IMR-90 (cell line): ENCODE measurements at regions not wholly inside any gene's neighbourhood (a gene's known extent, or its start where the extent isn't known, plus 50 kb on each side); places are given as distances from the start of the nearest gene placed in this dataset.

Experiments
- ATAC-seq: fragments of 200-7000 bp; cut with Tn5 transposase; 2 replicates; pipeline ENCODE4 v1.9.1; 2020; ENCODE audit warnings: low read depth, mild to moderate bottlenecking, moderate library complexity
- BruUV-seq: library from RNA; stranded (reverse); fragments of 400-500 nt; replicated peaks from 2 replicates; lab custom pipeline; 2021; lab: Mats Ljungman, UMichigan
- CTCF ChIA-PET: fragments of 300-600 bp; formaldehyde crosslinking; extraction: SDS; loops from one replicate; lab custom pipeline; 2021; ENCODE audit warnings: antibody characterized with exemption; lab: Yijun Ruan, JAX
- POLR2A ChIA-PET: fragments of 300-600 bp; sonication (Branson Sonifier 250); formaldehyde crosslinking; loops from one replicate; lab custom pipeline; 2022; ENCODE audit warnings: antibody characterized with exemption; ENCODE audit not compliant: unreplicated experiment; lab: Charles Lee
- DNase-seq: peaks from one replicate; pipeline ENCODE4 v3.0.0; 2013
- H2AFZ ChIP-seq: replicated peaks from 2 replicates; pipeline ENCODE3; 2013; ENCODE audit warnings: low read length, mild to moderate bottlenecking; ENCODE audit not compliant: poor library complexity
- H2AK5ac ChIP-seq: 2 replicates; pipeline ENCODE4 v1.6.1; 2013; ENCODE audit warnings: low read depth, low read length, inconsistent platforms
- H2AK9ac ChIP-seq: replicated peaks from 2 replicates; pipeline ENCODE3; 2013; ENCODE audit warnings: mild to moderate bottlenecking, low read depth, low read length, moderate library complexity; ENCODE audit not compliant: poor library complexity
- H2BK120ac ChIP-seq: 2 replicates; pipeline ENCODE4 v1.6.1; 2013; ENCODE audit warnings: low read depth, low read length, inconsistent platforms
- H2BK15ac ChIP-seq: 3 replicates; pipeline ENCODE4 v1.6.1; 2013; ENCODE audit warnings: low read depth, low read length, inconsistent platforms
- H2BK20ac ChIP-seq: 2 replicates; pipeline ENCODE4 v1.6.1; 2013; ENCODE audit warnings: low read depth, mild to moderate bottlenecking, inconsistent platforms, low read length, moderate library complexity
- H2BK5ac ChIP-seq: 2 replicates; pipeline ENCODE4 v1.6.1; 2013; ENCODE audit warnings: mild to moderate bottlenecking, low read depth, low read length, inconsistent platforms; ENCODE audit not compliant: poor library complexity, severe bottlenecking
- H3K14ac ChIP-seq: replicated peaks from 2 replicates; pipeline ENCODE4 v1.6.1; 2013; ENCODE audit warnings: low read depth, low read length, inconsistent platforms
- H3K18ac ChIP-seq: 2 replicates; pipeline ENCODE4 v1.6.1; 2013; ENCODE audit warnings: low read depth, low read length, control low read depth
- H3K23ac ChIP-seq: 2 replicates; pipeline ENCODE4 v1.6.1; 2013; ENCODE audit warnings: low read depth, low read length, inconsistent platforms
- H3K27ac ChIP-seq: 2 replicates; pipeline ENCODE4 v1.5.1; 2013; ENCODE audit warnings: mild to moderate bottlenecking, control low read depth, low read length; ENCODE audit not compliant: insufficient read depth
- H3K27me3 ChIP-seq: 2 replicates; pipeline ENCODE4 v1.6.1; 2013; ENCODE audit warnings: low read length; ENCODE audit not compliant: control insufficient read depth, insufficient read depth
- H3K36me3 ChIP-seq: 2 replicates; pipeline ENCODE4 v1.6.1; 2013; ENCODE audit warnings: low read length, mixed read lengths; ENCODE audit not compliant: control insufficient read depth, insufficient read depth
- H3K4ac ChIP-seq: 2 replicates; pipeline ENCODE4 v1.6.1; 2013; ENCODE audit warnings: low read depth, low read length, inconsistent platforms
- H3K4me1 ChIP-seq: 2 replicates; pipeline ENCODE4 v1.6.1; 2013; ENCODE audit warnings: low read length, mixed read lengths; ENCODE audit not compliant: control insufficient read depth, insufficient read depth
- H3K4me2 ChIP-seq: 2 replicates; pipeline ENCODE4 v1.6.1; 2013; ENCODE audit warnings: low read depth, mild to moderate bottlenecking, control low read depth, low read length, moderate library complexity
- H3K4me3 ChIP-seq: 2 replicates; pipeline ENCODE4 v1.5.1; 2013; ENCODE audit warnings: low read depth, mild to moderate bottlenecking, control low read depth, low read length, moderate library complexity; ENCODE audit not compliant: insufficient read depth
- H3K56ac ChIP-seq: 2 replicates; pipeline ENCODE4 v1.6.1; 2013; ENCODE audit warnings: low read length, inconsistent platforms; ENCODE audit not compliant: insufficient read depth; ENCODE audit errors: extremely low read depth
- H3K79me1 ChIP-seq, 2 experiments: 2 replicates each; pipeline ENCODE4 v1.6.1; 2013; ENCODE audit warnings: low read length in 2 of 2, inconsistent platforms in 1 of 2, low read depth in 1 of 2
- H3K9ac ChIP-seq: 2 replicates; pipeline ENCODE4 v1.6.1; 2013; ENCODE audit warnings: low read depth, low read length, control low read depth
- H3K9me1 ChIP-seq: 2 replicates; pipeline ENCODE4 v1.6.1; 2013; ENCODE audit warnings: low read length, inconsistent platforms; ENCODE audit not compliant: insufficient read depth
- H3K9me3 ChIP-seq: 2 replicates; pipeline ENCODE4 v1.6.1; 2013; ENCODE audit warnings: low read length; ENCODE audit not compliant: control insufficient read depth, insufficient read depth
- H4K20me1 ChIP-seq: 2 replicates; pipeline ENCODE4 v1.6.1; 2013; ENCODE audit warnings: low read length, inconsistent platforms; ENCODE audit not compliant: insufficient read depth
- H4K5ac ChIP-seq: 2 replicates; pipeline ENCODE4 v1.6.1; 2013; ENCODE audit warnings: mild to moderate bottlenecking, low read depth, low read length, control low read depth
- H4K8ac ChIP-seq, 2 experiments: 2 replicates each; pipeline ENCODE4 v1.6.1; 2013; ENCODE audit warnings: low read depth in 2 of 2, low read length in 2 of 2, control low read depth in 1 of 2, inconsistent platforms in 1 of 2
- H4K91ac ChIP-seq: 2 replicates; pipeline ENCODE4 v1.6.1; 2013; ENCODE audit warnings: low read depth, low read length, inconsistent platforms; ENCODE audit not compliant: insufficient read depth
- BHLHE40 ChIP-seq: fragments of 150-350 bp; IDR thresholded peaks from 2 replicates; pipeline ENCODE4 v1.6.1; 2016; ENCODE audit warnings: mild to moderate bottlenecking, low read depth, low read length
- CEBPB ChIP-seq: IDR thresholded peaks from 2 replicates; pipeline ENCODE4 v1.6.1; 2012; ENCODE audit warnings: low read depth, low read length, improper control_type of control experiment
- CHD1 ChIP-seq: IDR thresholded peaks from 2 replicates; pipeline ENCODE4 v1.6.1; 2012; ENCODE audit warnings: low read depth, low read length, improper control_type of control experiment
- FOS ChIP-seq: fragments of 150-350 bp; IDR thresholded peaks from 2 replicates; pipeline ENCODE4 v1.6.1; 2016; ENCODE audit warnings: low read depth, low read length
- MAFK ChIP-seq: IDR thresholded peaks from 2 replicates; pipeline ENCODE4 v1.6.1; 2012; ENCODE audit warnings: low read depth, low read length, improper control_type of control experiment
- MAZ ChIP-seq: IDR thresholded peaks from 2 replicates; pipeline ENCODE4 v1.6.1; 2012; ENCODE audit warnings: low read depth, mild to moderate bottlenecking, low read length, improper control_type of control experiment, moderate library complexity, borderline replicate concordance
- MXI1 ChIP-seq: IDR thresholded peaks from 2 replicates; pipeline ENCODE4 v1.6.1; 2012; ENCODE audit warnings: low read depth, mild to moderate bottlenecking, low read length, moderate library complexity, borderline replicate concordance
- NFE2L2 ChIP-seq: fragments of 150-350 bp; IDR thresholded peaks from 2 replicates; pipeline ENCODE4 v1.6.1; 2016; ENCODE audit warnings: low read depth, mild to moderate bottlenecking, low read length
- POLR2A ChIP-seq: IDR thresholded peaks from 2 replicates; pipeline ENCODE4 v1.6.1; 2012; ENCODE audit warnings: mild to moderate bottlenecking, low read depth, low read length
- RAD21 ChIP-seq: IDR thresholded peaks from 2 replicates; pipeline ENCODE4 v1.6.1; 2012; ENCODE audit warnings: low read length, improper control_type of control experiment
- RCOR1 ChIP-seq: IDR thresholded peaks from 2 replicates; pipeline ENCODE4 v1.6.1; 2012; ENCODE audit warnings: mild to moderate bottlenecking, low read length, improper control_type of control experiment; ENCODE audit not compliant: insufficient replicate concordance
- RFX5 ChIP-seq: IDR thresholded peaks from 2 replicates; pipeline ENCODE4 v1.8.0; 2012; ENCODE audit warnings: low read depth, mild to moderate bottlenecking, low read length, moderate library complexity
- SMC3 ChIP-seq: fragments of 150-350 bp; IDR thresholded peaks from 2 replicates; pipeline ENCODE4 v1.6.1; 2016; ENCODE audit warnings: low read depth, mild to moderate bottlenecking, antibody characterized with exemption, low read length, moderate library complexity
- WGBS, 2 experiments: methylation state at CpG; one replicate each; pipeline versions ENCODE4 v1.1.5 to v1.1.7; 2013; ENCODE audit warnings: missing lambda C conversion rate in 2 of 2; ENCODE audit not compliant: insufficient read length in 1 of 2; ENCODE audit errors: extremely low coverage in 2 of 2; 5-methylcytosine and 5-hydroxymethylcytosine counted together
- dilution Hi-C: fragments of 300-500 bp; cut with HindIII; formaldehyde crosslinking; loops from one replicate; pipeline ENCODE4 v1.14.3; 2018; ENCODE audit warnings: low sequenced_read_pairs; ENCODE audit not compliant: unreplicated experiment
- in situ Hi-C: fragments of 300-500 bp; cut with MboI; formaldehyde crosslinking; loops from 3 replicates; pipeline ENCODE4 v1.14.3; 2019; ENCODE audit warnings: low sequenced_read_pairs, inconsistent platforms, mixed read lengths
- intact Hi-C: fragments of 100-400 bp; cut with micrococcal nuclease; formaldehyde crosslinking; loops from 2 replicates; pipeline ENCODE4 v1.10.0; 2022
- TF ChIP-seq, protein P1 (sequence below): fragments of 150-350 bp; IDR thresholded peaks from 2 replicates; pipeline ENCODE4 v1.6.1; 2016; ENCODE audit warnings: low read depth, mild to moderate bottlenecking, low read length, moderate library complexity, borderline replicate concordance
- TF ChIP-seq, protein P2 (sequence below): fragments of 150-350 bp; IDR thresholded peaks from 2 replicates; pipeline ENCODE4 v1.6.1; 2017; ENCODE audit warnings: mild to moderate bottlenecking, antibody characterized with exemption, low read length, low read depth
- TF ChIP-seq, protein P3 (sequence below): conservative IDR thresholded peaks from 2 replicates; pipeline ENCODE4 v1.5.1; 2012; ENCODE audit warnings: mild to moderate bottlenecking, low read depth, low read length, improper control_type of control experiment

DNA sequence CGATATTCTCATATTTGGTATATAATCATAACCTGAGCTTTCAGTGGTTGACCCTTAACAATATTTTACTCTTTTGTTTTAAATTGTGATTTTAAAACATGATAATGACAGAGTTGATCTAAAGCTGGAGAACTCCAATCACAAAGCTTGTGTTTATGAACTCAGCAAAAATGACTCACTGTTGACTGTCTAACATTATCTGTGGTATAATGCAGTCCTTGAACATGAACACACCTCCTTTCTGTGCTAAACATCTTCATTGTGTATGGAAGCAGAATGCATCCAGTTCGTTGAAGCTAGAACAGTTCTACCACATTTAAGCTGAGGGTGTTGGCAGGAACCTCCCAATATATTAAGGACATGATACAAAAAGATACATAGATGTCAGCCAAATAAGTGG is 1030.2 kb upstream of the SEMA6A start:
- H3K4me3 ChIP-seq = no peak overlapping the region
- H3K18ac ChIP-seq = no peak overlapping the region
- no peak overlapping the region for H3K14ac ChIP-seq
- no peak overlapping the region for H2BK15ac ChIP-seq
- H3K23ac ChIP-seq = no peak overlapping the region
- H3K56ac ChIP-seq = no peak overlapping the region
- no peak overlapping the region for H3K4ac ChIP-seq
- no TSS peak for BruUV-seq
- no CpG with 5 or more reads among the region's 2 CpGs for WGBS, 2 experiments
- no peaks in the 10 kb centered on the region for H3K79me1 ChIP-seq
- H2AFZ ChIP-seq = no peak overlapping the region
- no peak overlapping the region for H2BK20ac ChIP-seq
- in situ Hi-C loops = no loop called here
- CTCF ChIA-PET = interaction anchor here (1.1 kb wide), 1 partner anchor 10 kb away, joined by 3 read pairs; no protein-coding TSS in a partner anchor
- no peak overlapping the region for H2AK9ac ChIP-seq
- H2BK120ac ChIP-seq = no peak overlapping the region
- ATAC-seq = peak; percentile 62
- H2BK5ac ChIP-seq = no peak overlapping the region
- no peak overlapping the region for H3K27ac ChIP-seq
- dilution Hi-C loops = no loop called here
- no peak overlapping the region for H3K9ac ChIP-seq
- TF ChIP-seq RFX5 (no peak), BHLHE40 (no peak), MAFK (no peak), POLR2A (no peak), MAZ (no peak), NFE2L2 (no peak), SMC3 (no peak), FOS (no peak), CEBPB (no peak), RCOR1 (no peak), RAD21 (no peak), CHD1 (no peak), MXI1 (no peak)
- TF ChIP-seq, protein P1, sequence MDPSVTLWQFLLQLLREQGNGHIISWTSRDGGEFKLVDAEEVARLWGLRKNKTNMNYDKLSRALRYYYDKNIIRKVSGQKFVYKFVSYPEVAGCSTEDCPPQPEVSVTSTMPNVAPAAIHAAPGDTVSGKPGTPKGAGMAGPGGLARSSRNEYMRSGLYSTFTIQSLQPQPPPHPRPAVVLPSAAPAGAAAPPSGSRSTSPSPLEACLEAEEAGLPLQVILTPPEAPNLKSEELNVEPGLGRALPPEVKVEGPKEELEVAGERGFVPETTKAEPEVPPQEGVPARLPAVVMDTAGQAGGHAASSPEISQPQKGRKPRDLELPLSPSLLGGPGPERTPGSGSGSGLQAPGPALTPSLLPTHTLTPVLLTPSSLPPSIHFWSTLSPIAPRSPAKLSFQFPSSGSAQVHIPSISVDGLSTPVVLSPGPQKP = no peak
- TF ChIP-seq, protein P2, sequence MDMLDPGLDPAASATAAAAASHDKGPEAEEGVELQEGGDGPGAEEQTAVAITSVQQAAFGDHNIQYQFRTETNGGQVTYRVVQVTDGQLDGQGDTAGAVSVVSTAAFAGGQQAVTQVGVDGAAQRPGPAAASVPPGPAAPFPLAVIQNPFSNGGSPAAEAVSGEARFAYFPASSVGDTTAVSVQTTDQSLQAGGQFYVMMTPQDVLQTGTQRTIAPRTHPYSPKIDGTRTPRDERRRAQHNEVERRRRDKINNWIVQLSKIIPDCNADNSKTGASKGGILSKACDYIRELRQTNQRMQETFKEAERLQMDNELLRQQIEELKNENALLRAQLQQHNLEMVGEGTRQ = no peak
- TF ChIP-seq, protein P3, sequence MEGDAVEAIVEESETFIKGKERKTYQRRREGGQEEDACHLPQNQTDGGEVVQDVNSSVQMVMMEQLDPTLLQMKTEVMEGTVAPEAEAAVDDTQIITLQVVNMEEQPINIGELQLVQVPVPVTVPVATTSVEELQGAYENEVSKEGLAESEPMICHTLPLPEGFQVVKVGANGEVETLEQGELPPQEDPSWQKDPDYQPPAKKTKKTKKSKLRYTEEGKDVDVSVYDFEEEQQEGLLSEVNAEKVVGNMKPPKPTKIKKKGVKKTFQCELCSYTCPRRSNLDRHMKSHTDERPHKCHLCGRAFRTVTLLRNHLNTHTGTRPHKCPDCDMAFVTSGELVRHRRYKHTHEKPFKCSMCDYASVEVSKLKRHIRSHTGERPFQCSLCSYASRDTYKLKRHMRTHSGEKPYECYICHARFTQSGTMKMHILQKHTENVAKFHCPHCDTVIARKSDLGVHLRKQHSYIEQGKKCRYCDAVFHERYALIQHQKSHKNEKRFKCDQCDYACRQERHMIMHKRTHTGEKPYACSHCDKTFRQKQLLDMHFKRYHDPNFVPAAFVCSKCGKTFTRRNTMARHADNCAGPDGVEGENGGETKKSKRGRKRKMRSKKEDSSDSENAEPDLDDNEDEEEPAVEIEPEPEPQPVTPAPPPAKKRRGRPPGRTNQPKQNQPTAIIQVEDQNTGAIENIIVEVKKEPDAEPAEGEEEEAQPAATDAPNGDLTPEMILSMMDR = no peak
- POLR2A ChIA-PET = no interaction called here
- H3K4me1 ChIP-seq = no peaks in the 10 kb centered on the region
- peak; percentile 6 for DNase-seq
- no peaks in the 10 kb centered on the region for H3K27me3 ChIP-seq
- no peak overlapping the region for H4K91ac ChIP-seq
- H2AK5ac ChIP-seq = no peak overlapping the region
- H3K9me1 ChIP-seq = no peaks in the 10 kb centered on the region
- H4K20me1 ChIP-seq = no peaks in the 10 kb centered on the region
- no peak overlapping the region for H4K8ac ChIP-seq
- H3K4me2 ChIP-seq = no peak overlapping the region
- intact Hi-C loops = no loop called here
- no peak overlapping the region for H4K5ac ChIP-seq
- H3K36me3 ChIP-seq = no peaks in the 10 kb centered on the region
- no peaks in the 10 kb centered on the region for H3K9me3 ChIP-seq
